NB4 (cell line): ENCODE measurements at regions not wholly inside any gene's neighbourhood (a gene's known extent, or its start where the extent isn't known, plus 50 kb on each side); places are given as distances from the start of the nearest gene placed in this dataset.

Experiments used
- POLR2A ChIP-seq: IDR thresholded peaks from 2 replicates; pipeline ENCODE4 v1.6.1; 2011; ENCODE audit warnings: mild to moderate bottlenecking; ENCODE audit not compliant: insufficient read length; ENCODE audit errors: extremely low read depth
- TF ChIP-seq, protein P1 (sequence below): IDR thresholded peaks from one replicate; pipeline ENCODE4 v1.5.1; 2012; ENCODE audit warnings: low read depth, low read length
- TF ChIP-seq, protein P2 (sequence below): IDR thresholded peaks from 2 replicates; pipeline ENCODE4 v1.6.1; 2011; ENCODE audit warnings: low read depth, low read length

DNA sequence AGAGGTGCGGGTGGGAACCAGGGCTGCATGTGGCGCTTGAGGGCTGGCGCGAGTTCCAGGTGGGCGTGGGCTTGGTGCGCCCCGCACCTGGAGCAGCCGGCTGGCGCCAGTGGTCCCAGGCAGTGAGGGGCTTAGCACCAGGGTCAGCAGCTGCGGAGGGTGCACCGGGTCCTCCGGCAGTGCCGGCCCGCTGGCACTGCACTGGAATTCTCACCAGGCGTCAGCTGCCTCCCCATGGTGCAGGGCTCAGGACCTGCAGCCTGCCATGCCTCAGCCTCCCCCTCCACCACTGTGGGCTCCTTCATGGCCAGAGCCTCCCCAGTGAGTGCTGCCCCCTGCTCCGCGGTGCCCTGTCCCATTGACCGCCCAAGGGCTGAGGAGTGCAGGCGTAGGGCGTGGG is 174.0 kb downstream of the ADAM29 start:
- TF ChIP-seq, protein P1, sequence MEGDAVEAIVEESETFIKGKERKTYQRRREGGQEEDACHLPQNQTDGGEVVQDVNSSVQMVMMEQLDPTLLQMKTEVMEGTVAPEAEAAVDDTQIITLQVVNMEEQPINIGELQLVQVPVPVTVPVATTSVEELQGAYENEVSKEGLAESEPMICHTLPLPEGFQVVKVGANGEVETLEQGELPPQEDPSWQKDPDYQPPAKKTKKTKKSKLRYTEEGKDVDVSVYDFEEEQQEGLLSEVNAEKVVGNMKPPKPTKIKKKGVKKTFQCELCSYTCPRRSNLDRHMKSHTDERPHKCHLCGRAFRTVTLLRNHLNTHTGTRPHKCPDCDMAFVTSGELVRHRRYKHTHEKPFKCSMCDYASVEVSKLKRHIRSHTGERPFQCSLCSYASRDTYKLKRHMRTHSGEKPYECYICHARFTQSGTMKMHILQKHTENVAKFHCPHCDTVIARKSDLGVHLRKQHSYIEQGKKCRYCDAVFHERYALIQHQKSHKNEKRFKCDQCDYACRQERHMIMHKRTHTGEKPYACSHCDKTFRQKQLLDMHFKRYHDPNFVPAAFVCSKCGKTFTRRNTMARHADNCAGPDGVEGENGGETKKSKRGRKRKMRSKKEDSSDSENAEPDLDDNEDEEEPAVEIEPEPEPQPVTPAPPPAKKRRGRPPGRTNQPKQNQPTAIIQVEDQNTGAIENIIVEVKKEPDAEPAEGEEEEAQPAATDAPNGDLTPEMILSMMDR, result no peak
- TF ChIP-seq POLR2A, result no peak
- TF ChIP-seq, protein P2, sequence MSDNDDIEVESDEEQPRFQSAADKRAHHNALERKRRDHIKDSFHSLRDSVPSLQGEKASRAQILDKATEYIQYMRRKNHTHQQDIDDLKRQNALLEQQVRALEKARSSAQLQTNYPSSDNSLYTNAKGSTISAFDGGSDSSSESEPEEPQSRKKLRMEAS, result no peak
